K562 (cell line): ENCODE measurements at regions not wholly inside any gene's neighbourhood (a gene's known extent, or its start where the extent isn't known, plus 50 kb on each side); places are given as distances from the start of the nearest gene placed in this dataset.
A peak's percentile ranks its signal among the peaks of the same experiment; 100 is the strongest.
"Not testable (repeated sequence)": the region's sequence is repeated elsewhere in the genome, so short reads cannot be mapped to it uniquely, and the experiment has no call there.

Experiments used
- ATAC-seq: fragments of 200-7000 bp; cut with Tn5 transposase; 3 replicates; pipeline ENCODE4 v1.9.1; 2020; ENCODE audit warnings: moderate library complexity
- BruUV-seq: library from RNA; stranded (reverse); fragments of 400-500 nt; replicated peaks from 2 replicates; lab custom pipeline; 2021; lab: Mats Ljungman, UMichigan
- CTCF ChIA-PET: fragments of 300-600 bp; formaldehyde crosslinking; extraction: SDS; loops from one replicate; lab custom pipeline; 2021; ENCODE audit warnings: low intra/inter-chr PET ratio; lab: Yijun Ruan, JAX
- POLR2A ChIA-PET: fragments of 300-600, 350-650 bp; sonication (Branson Sonifier 250); formaldehyde crosslinking; extraction: SDS; loops from one replicate; lab custom pipeline; 2021; ENCODE audit warnings: antibody characterized with exemption, inconsistent platforms; lab: Yijun Ruan, JAX
- DNase-seq, 4 experiments: peaks; one replicate each; pipeline versions ENCODE4 v3.0.0 to v3.0.0-alpha.2; 2011 to 2018; ENCODE audit warnings: low spot score in 3 of 4, mixed read lengths in 3 of 4; ENCODE audit errors: extremely low read depth in 1 of 4
- FAIRE-seq: peaks from 2 replicates; lab custom pipeline; 2011; peaks lifted over from hg19 to GRCh38; lab: Jason Lieb, UNC
- H2AFZ ChIP-seq: 2 replicates; pipeline ENCODE4 v1.6.0; 2011; ENCODE audit warnings: low read depth, low read length, control low read depth, inconsistent platforms
- H3K27ac ChIP-seq: fragments of 200-600 bp; 3 replicates; pipeline ENCODE4 v1.8.0; 2011; ENCODE audit warnings: low read depth, mild to moderate bottlenecking, control low read depth, inconsistent platforms, low read length, moderate library complexity, mixed read lengths; ENCODE audit errors: extremely low read depth
- H3K27me3 ChIP-seq, 2 experiments: fragments of 300-600 bp in 1 of 2; 2 replicates in 1 of 2; 3 replicates in 1 of 2; pipeline versions ENCODE4 v1.6.0 to v1.8.0; 2011; ENCODE audit warnings: inconsistent platforms in 2 of 2, low read length in 2 of 2, mild to moderate bottlenecking in 1 of 2, mixed read lengths in 1 of 2, moderate library complexity in 1 of 2; ENCODE audit not compliant: control insufficient read depth in 2 of 2, insufficient read depth in 2 of 2
- H3K36me3 ChIP-seq: fragments of 300-600 bp; 3 replicates; pipeline ENCODE4 v1.8.0; 2011; ENCODE audit warnings: mild to moderate bottlenecking, low read length, inconsistent platforms; ENCODE audit not compliant: control insufficient read depth, insufficient read depth
- H3K4me1 ChIP-seq, 2 experiments: fragments of 200-600 bp in 1 of 2; replicated peaks in 1 of 2; 2 replicates in 1 of 2; 3 replicates in 1 of 2; pipeline versions ENCODE4 v1.5.1 to v1.8.0; 2011; ENCODE audit warnings: inconsistent platforms in 2 of 2, low read length in 2 of 2, mild to moderate bottlenecking in 1 of 2, mixed read lengths in 1 of 2, moderate library complexity in 1 of 2; ENCODE audit not compliant: control insufficient read depth in 2 of 2, insufficient read depth in 2 of 2
- H3K4me2 ChIP-seq: 2 replicates; pipeline ENCODE4 v1.6.1; 2011; ENCODE audit warnings: low read length, control low read depth, inconsistent platforms, mixed read lengths; ENCODE audit not compliant: insufficient read depth
- H3K4me3 ChIP-seq: fragments of 200-600 bp; sonication (generic), shearing (Covaris generic); 2 replicates; pipeline ENCODE4 v1.5.1; 2016; ENCODE audit warnings: control low read depth, inconsistent platforms
- H3K79me2 ChIP-seq: fragments of 200-600 bp; 3 replicates; pipeline ENCODE4 v1.8.0; 2011; ENCODE audit warnings: low read length, inconsistent platforms; ENCODE audit not compliant: control insufficient read depth, insufficient read depth
- H3K9ac ChIP-seq, 2 experiments: 2 replicates each; pipeline versions ENCODE4 v1.6.0 to v1.6.1; 2011; ENCODE audit warnings: low read depth in 2 of 2, low read length in 2 of 2, control low read depth in 1 of 2, inconsistent platforms in 1 of 2, mild to moderate bottlenecking in 1 of 2, mixed read lengths in 1 of 2; ENCODE audit not compliant: insufficient read depth in 1 of 2
- H3K9me1 ChIP-seq: one replicate; pipeline ENCODE4 v1.6.0; 2011; ENCODE audit warnings: inconsistent platforms, mild to moderate bottlenecking, low read length, moderate library complexity; ENCODE audit not compliant: control insufficient read depth, insufficient read depth
- H3K9me3 ChIP-seq: replicated peaks from 2 replicates; pipeline ENCODE4 v1.5.1; 2011; ENCODE audit warnings: low read depth, low read length, inconsistent platforms; ENCODE audit not compliant: control insufficient read depth, insufficient read depth
- H4K20me1 ChIP-seq: replicated peaks from 2 replicates; pipeline ENCODE4 v1.6.1; 2011; ENCODE audit warnings: low read length, inconsistent platforms, mixed read lengths; ENCODE audit not compliant: control insufficient read depth, insufficient read depth
- ARHGAP35 ChIP-seq: fragments of 450-650 bp; IDR thresholded peaks from 2 replicates; pipeline ENCODE4 v1.6.1; 2018; ENCODE audit not compliant: partially characterized antibody
- ELF4 ChIP-seq: fragments of 450-650 bp; formaldehyde crosslinking; IDR thresholded peaks from 2 replicates; pipeline ENCODE4 v1.4.0; 2022; ENCODE audit warnings: missing genetic modification characterization
- HDAC1 ChIP-seq, 2 experiments: fragments of 450-650 bp; IDR thresholded peaks; 2 replicates each; pipeline ENCODE4 v1.6.1; 2016 to 2017; ENCODE audit warnings: inconsistent platforms in 1 of 2, mild to moderate bottlenecking in 1 of 2, moderate library complexity in 1 of 2
- MEF2D ChIP-seq: conservative IDR thresholded peaks from 2 replicates; pipeline ENCODE4 v1.6.1; 2016; ENCODE audit warnings: low read depth, missing genetic modification characterization, missing compliant biosample characterization
- OTX1 ChIP-seq: fragments of 450-650 bp; formaldehyde crosslinking; IDR thresholded peaks from 2 replicates; pipeline ENCODE4 v1.4.0; 2022; ENCODE audit warnings: mild to moderate bottlenecking
- PHF20 ChIP-seq: fragments of 450-650 bp; IDR thresholded peaks from 2 replicates; pipeline ENCODE4 v1.6.1; 2018; ENCODE audit not compliant: partially characterized antibody
- YBX1 ChIP-seq: fragments of 450-650 bp; IDR thresholded peaks from 2 replicates; pipeline ENCODE4 v1.7.1; 2016; ENCODE audit warnings: mild to moderate bottlenecking
- WGBS: fragments of 100-300 bp; shearing (Covaris generic); methylation state at CpG from one replicate; pipeline ENCODE4 v1.1.6; 2016; ENCODE audit warnings: low coverage, mixed read lengths; ENCODE audit not compliant: insufficient coverage; ENCODE audit errors: missing lambda C conversion rate; 5-methylcytosine and 5-hydroxymethylcytosine counted together
- in situ Hi-C: fragments of 300-500 bp; cut with MboI; formaldehyde crosslinking; loops from 4 replicates; pipeline ENCODE4 v1.15.0; 2018; ENCODE audit warnings: inconsistent platforms, mixed read lengths
- intact Hi-C: fragments of 100-400 bp; cut with micrococcal nuclease; formaldehyde crosslinking; loops from 2 replicates; pipeline ENCODE4 v1.14.2; 2022
- TF ChIP-seq, protein P1 (sequence below): fragments of 450-650 bp; formaldehyde crosslinking; conservative IDR thresholded peaks from 2 replicates; pipeline ENCODE4 v1.4.0; 2022; ENCODE audit warnings: mild to moderate bottlenecking, missing genetic modification characterization
- TF ChIP-seq, protein P2 (sequence below): fragments of 450-650 bp; formaldehyde crosslinking; IDR thresholded peaks from 2 replicates; pipeline ENCODE4 v1.4.0; 2022; ENCODE audit warnings: missing genetic modification characterization
- TF ChIP-seq, protein P3 (sequence below): fragments of 250-450 bp; sonication (Bioruptor Pico); IDR thresholded peaks from 2 replicates; pipeline ENCODE4 v1.9.0; 2021; ENCODE audit warnings: mild to moderate bottlenecking
- TF ChIP-seq, protein P4 (sequence below): fragments of 450-650 bp; formaldehyde crosslinking; IDR thresholded peaks from 2 replicates; pipeline ENCODE4 v1.4.0; 2022; ENCODE audit warnings: missing genetic modification characterization
- TF ChIP-seq, protein P5 (sequence below): fragments of 250-450 bp; sonication (Bioruptor Pico); IDR thresholded peaks from 2 replicates; pipeline ENCODE4 v1.4.0; 2020; ENCODE audit warnings: borderline replicate concordance

DNA sequence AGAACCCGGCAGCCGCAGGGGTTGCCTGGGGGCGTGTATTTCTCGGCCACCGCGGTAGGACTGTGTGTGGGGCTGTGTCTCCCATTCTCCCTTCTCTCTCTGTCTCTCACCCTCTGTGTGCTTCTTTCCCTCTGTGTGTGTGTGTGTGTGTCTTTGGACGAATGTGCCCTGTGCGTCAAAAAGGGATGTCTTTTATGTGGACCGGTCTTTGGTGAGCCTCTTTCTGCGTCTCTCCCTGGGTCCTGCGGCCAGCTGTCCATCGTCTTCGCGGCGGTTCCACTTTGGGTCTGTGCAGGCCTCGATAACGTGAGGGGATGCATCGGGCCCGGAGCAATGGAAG lies 692.1 kb downstream of the KCNJ18 start:
- intact Hi-C loops, DNase-seq, FAIRE-seq, H3K4me1 ChIP-seq, H3K79me2 ChIP-seq, H4K20me1 ChIP-seq, H3K27me3 ChIP-seq, H3K9me3 ChIP-seq, H3K36me3 ChIP-seq, H3K9ac ChIP-seq, H3K9me1 ChIP-seq, H3K4me2 ChIP-seq, CTCF ChIA-PET, ATAC-seq, H2AFZ ChIP-seq, H3K4me3 ChIP-seq, POLR2A ChIA-PET, H3K27ac ChIP-seq: not testable (repeated sequence)
- WGBS = 26% methylated on average over 3 of the region's 19 CpGs
- BruUV-seq = TSS peak; percentile 54
- in situ Hi-C loops = loop anchor here (10.0 to 25.0 kb wide), 3 partner anchors 172 to 1090 kb away; no protein-coding TSS in a partner anchor
- TF ChIP-seq ARHGAP35 (peak; percentile 78), OTX1 (CRISPR knock-in tag) (peak; percentile 90; the same call in 1 of the 2 replicates), HDAC1 (IDR thresholded peaks at IDR 0.05) (0 out of 4 replicates have a peak, but pooled peaks of 1 of the 2 experiments have one; percentile 58), ELF4 (CRISPR knock-in tag) (peak; percentile 90; the same call in 1 of the 2 replicates), PHF20 (peak; percentile 29), YBX1 (0 out of 2 replicates have a peak, but pooled peaks have one; percentile 26), MEF2D (tag) (0 out of 2 replicates have a peak, but pooled peaks have one; percentile 30)
- TF ChIP-seq, protein P1, sequence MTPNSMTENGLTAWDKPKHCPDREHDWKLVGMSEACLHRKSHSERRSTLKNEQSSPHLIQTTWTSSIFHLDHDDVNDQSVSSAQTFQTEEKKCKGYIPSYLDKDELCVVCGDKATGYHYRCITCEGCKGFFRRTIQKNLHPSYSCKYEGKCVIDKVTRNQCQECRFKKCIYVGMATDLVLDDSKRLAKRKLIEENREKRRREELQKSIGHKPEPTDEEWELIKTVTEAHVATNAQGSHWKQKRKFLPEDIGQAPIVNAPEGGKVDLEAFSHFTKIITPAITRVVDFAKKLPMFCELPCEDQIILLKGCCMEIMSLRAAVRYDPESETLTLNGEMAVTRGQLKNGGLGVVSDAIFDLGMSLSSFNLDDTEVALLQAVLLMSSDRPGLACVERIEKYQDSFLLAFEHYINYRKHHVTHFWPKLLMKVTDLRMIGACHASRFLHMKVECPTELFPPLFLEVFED (CRISPR knock-in tag) = peak; percentile 93; the same call in 1 of the 2 replicates
- TF ChIP-seq, protein P2, sequence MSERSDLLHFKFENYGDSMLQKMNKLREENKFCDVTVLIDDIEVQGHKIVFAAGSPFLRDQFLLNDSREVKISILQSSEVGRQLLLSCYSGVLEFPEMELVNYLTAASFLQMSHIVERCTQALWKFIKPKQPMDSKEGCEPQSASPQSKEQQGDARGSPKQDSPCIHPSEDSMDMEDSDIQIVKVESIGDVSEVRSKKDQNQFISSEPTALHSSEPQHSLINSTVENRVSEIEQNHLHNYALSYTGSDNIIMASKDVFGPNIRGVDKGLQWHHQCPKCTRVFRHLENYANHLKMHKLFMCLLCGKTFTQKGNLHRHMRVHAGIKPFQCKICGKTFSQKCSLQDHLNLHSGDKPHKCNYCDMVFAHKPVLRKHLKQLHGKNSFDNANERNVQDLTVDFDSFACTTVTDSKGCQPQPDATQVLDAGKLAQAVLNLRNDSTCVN = peak; percentile 92
- TF ChIP-seq, protein P3, sequence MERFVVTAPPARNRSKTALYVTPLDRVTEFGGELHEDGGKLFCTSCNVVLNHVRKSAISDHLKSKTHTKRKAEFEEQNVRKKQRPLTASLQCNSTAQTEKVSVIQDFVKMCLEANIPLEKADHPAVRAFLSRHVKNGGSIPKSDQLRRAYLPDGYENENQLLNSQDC (CRISPR knock-in tag) = 0 out of 2 replicates have a peak, but pooled peaks have one; percentile 49
- TF ChIP-seq, protein P4, sequence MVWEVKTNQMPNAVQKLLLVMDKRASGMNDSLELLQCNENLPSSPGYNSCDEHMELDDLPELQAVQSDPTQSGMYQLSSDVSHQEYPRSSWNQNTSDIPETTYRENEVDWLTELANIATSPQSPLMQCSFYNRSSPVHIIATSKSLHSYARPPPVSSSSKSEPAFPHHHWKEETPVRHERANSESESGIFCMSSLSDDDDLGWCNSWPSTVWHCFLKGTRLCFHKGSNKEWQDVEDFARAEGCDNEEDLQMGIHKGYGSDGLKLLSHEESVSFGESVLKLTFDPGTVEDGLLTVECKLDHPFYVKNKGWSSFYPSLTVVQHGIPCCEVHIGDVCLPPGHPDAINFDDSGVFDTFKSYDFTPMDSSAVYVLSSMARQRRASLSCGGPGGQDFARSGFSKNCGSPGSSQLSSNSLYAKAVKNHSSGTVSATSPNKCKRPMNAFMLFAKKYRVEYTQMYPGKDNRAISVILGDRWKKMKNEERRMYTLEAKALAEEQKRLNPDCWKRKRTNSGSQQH (CRISPR knock-in tag) = 0 out of 2 replicates have a peak, but pooled peaks have one; percentile 74
- TF ChIP-seq, protein P5, sequence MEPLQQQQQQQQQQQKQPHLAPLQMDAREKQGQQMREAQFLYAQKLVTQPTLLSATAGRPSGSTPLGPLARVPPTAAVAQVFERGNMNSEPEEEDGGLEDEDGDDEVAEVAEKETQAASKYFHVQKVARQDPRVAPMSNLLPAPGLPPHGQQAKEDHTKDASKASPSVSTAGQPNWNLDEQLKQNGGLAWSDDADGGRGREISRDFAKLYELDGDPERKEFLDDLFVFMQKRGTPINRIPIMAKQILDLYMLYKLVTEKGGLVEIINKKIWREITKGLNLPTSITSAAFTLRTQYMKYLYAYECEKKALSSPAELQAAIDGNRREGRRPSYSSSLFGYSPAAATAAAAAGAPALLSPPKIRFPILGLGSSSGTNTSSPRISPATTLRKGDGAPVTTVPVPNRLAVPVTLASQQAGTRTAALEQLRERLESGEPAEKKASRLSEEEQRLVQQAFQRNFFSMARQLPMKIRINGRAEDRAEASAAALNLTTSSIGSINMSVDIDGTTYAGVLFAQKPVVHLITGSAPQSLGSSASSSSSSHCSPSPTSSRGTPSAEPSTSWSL (CRISPR knock-in tag) = 0 out of 2 replicates have a peak, but pooled peaks have one; percentile 14
